HG03196 (cell line): ENCODE measurements at regions not wholly inside any gene's neighbourhood (a gene's known extent, or its start where the extent isn't known, plus 50 kb on each side); places are given as distances from the start of the nearest gene placed in this dataset.

Source experiments
- ATAC-seq: cut with Tn5 transposase; IDR thresholded peaks from one replicate; pipeline ENCODE4 v1.9.1; 2021; ENCODE audit not compliant: unreplicated experiment

DNA sequence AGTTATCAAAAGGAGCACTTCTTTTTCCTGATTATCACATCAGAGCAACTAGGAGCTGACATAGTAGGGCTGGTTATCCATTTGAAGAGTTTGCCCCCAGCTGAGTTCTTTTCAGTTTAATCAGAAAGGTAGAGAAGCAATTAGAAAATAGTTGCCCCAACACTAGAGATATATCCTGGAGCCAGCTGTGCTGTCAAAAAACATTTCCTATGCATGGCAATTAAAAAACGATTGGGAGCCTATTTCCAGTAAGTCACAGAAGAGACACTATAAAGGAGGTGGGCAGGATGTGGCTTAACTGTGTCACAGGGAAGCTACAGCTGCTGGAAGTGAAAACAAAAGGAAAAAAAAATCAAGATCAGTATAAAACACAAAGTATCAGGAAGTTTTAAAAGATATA, 155.7 kb upstream of the SLITRK1 start:
- ATAC-seq: no peak

DNA sequence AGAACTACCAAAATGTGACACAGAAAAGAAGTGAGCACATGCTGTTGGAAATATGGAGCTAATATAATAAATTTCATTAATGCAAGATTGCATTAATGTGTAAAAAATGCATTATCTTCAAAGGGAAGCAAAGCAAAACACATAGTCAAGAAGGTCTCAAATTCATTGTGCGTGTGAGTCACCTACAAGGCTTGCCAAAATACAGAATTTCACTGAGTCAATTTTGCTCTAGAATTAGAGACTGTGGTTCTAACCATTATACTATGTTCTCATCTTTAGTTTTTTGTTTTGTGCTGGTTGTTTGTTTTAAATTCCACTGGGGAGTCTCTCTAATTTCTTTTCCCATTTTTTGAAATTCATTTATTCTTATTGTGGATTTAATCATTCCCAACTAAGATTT, 149.8 kb upstream of the SLITRK1 start:
- ATAC-seq: no peak

DNA sequence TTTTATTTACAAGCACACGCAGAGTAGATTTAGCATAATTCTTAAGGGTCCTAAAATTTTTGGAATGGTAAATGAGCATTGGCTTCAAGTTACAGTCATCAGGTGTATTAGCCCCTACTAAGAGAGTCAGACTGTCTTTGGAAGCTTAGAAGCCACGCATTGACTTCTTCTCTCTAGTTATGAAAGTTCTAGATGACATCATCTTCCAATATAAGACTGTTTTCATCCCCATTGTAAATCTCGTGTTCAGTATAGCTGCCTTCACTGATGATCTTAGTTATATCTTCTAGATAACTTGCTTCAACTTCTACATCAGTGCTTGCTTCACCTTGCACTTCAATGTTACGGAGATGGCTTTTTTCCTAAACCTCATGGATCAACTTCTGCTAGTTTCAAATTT, 148.8 kb upstream of the SLITRK1 start:
- no peak for ATAC-seq

DNA sequence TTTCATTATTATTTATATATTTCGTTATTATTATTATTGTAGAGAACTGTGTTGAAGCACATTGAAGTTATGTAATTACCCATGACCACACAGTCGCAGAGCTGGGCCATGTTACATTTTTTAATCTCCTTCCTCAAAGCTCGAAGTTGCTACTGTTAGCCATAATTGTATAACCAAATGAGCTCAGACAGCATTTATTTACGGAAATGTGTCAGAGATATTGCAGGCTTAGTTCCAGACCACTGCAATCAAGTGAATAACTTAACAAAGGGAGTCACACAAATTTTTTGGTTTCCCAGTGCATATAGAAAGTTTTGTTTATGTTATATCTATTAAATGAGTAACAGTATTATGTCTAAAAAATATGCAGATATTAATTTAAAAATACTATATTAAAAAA, 147.1 kb upstream of the SLITRK1 start:
- ATAC-seq: no peak

DNA sequence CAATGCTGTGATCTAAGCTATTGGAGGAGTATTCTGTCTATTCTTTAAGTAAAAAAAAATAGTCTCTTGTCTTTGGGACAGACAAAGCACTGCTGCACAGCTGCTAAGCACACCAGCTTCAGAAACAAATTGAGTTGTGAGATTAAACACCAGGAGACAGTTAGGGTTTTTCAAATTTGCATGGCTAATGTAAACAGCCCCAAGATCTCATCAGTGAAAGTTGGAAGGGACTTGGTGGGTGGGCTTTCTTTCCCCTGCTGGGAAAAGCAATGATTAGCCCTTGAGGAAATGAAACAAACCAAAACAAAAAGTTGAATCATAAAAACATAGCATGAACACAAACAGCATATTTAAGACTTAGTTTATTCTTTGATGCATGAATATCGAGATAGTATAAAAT, 143.6 kb upstream of the SLITRK1 start:
- ATAC-seq: no peak

DNA sequence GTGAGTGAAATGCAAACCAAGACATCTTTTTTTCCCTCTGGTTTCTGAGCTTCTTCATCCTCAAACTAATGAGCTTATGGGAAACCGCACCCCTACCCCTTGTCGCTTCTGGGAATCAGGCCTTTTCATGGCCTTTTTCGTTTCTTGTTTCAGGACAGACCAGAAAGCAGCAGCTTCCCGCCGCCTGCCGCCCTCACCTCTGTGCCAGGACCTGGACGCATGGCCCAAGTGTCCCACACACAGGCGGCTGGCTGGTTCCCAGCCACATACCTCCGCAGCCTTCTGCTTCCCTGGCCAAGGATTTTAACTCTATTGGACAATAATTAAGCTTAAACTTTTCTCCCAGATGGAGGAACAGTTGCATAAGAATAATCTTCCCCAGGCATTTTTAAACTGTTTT, 114.1 kb upstream of the SLITRK1 start:
- no peak for ATAC-seq

DNA sequence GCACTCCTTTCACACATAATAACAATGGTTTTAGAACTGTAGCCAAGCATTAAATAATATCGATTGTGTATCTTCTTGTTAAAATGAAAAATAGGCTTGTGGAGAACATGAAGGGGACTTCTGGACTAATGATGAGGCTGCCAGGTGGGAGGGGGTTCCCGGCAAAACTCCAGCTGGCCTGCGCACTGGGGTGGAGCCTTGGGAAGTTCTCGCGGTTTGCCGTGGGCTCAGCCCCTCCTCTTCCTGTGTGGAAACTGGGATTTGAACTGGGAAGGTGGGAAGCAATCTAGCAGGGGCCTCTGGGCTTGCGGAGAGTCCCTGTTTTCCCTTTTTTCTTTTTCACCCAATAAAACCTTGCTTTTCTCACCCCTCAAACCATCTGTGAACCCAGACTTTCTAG, 113.7 kb upstream of the SLITRK1 start:
- ATAC-seq: no peak

DNA sequence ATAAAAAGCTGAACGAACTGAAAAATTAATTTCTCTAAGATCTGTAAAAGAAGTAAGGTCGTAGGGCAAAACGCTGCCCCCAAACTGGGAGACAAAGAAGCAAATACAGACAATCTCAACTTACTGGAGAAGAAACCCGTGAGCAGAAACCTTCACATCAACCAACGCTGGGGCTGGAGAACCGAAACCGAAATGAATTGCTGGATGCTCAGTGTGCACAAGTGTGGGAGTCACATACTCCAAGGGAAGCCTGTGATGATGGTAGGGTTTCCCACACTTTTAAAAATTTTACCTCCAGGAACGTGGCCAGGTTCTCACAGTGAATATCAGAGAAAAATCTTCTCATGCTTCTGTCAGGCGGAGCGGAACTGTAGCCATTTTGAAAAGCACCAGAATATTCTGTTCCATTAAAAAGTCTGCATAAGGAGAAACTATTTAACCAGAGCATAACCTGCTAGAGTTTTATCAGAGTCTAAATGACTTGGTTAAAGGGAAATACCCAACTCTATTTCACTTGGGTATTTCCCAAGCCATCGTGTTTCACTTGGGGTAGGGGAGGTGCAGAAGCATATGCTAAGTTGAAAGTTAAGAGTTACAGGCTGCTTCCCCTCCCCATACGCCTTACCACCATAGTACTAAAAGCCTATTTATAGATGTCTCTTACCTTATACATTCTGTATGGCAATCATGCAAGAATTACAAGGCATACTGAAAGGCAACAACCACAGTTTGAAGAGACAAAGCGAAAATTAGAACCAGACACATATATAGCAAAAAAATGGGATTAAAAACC, 110.5 kb upstream of the SLITRK1 start:
- no peak for ATAC-seq

DNA sequence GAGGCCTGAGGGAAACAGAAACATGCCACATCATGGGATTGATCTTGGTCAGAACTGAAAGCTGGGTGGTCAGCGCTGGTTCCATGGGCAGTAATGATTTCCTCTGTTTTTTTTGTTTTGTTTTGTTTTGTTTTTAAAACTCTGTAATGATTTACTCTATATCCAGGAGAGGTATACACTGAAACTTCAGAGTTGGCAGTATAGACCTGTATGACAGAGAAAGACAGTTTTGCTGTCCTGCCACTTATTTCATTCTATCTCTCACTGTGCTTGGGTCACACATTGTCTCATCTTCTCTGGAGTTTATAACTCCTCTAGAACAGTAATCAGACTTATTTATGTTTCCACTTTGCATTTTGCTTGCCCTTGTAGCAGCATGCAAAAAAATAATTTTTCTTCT, 105.1 kb upstream of the SLITRK1 start:
- no peak for ATAC-seq

DNA sequence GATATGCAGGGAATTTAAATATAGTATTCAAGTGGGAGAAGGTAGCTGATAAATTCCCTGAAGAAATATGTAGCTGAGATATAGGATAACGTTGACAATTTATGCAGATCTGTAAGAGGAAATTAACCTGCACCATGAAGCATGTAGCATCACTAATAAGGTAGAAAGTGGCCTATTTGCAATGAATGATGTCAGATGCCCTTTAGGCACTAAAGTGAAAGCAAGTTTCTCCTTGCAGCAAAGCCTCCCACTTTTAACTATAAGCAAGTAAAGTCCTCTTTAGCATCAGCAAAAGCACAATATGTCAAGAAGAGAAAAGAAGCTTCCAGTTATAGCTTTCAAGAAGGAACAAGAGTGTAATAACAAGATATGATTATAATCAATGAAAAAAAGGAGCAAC, 102.5 kb upstream of the SLITRK1 start:
- no peak for ATAC-seq

DNA sequence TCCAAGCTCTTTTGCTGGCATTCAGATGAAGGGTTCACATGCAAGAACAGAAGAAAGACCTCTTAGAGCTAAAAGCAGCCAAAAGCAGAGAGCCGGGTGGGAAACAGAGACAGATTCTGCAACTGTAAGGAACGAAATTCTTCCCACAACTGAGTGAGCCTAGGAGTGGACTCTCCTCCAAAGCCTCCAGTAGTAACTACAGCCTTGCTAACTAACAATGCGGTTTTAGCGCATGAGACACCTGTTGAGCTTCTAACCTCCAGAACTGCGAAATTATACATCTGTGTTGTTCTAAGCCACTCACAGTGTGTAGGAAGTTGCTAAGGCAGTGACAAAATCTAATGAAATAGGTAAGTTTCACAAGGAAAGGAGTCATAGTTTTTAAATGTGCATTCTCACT, 98.1 kb upstream of the SLITRK1 start:
- no peak for ATAC-seq

DNA sequence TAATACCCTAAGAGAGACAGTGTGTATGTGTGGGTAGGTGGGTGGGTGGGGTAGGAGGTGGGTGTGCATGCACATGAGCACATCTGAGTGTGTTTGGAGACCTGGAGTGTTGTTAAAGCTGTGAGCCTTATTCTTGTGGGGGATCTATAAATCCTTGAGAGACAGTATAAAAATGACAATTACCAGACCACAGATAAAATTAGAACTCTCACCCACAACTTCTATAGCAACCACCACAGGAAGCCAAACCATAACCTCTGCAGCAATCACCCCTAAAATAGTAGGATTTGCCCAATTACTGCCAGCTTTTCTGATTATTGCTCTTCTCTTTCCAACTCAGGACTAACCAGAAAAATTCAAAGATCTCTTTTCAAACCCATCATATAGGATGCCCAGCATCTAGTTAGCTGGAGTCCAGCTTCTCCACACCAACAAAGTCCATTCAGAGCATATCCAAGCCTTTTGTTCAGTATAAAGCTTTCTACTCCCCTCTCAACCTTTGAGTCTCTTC, 93.4 kb upstream of the SLITRK1 start:
- ATAC-seq: no peak

DNA sequence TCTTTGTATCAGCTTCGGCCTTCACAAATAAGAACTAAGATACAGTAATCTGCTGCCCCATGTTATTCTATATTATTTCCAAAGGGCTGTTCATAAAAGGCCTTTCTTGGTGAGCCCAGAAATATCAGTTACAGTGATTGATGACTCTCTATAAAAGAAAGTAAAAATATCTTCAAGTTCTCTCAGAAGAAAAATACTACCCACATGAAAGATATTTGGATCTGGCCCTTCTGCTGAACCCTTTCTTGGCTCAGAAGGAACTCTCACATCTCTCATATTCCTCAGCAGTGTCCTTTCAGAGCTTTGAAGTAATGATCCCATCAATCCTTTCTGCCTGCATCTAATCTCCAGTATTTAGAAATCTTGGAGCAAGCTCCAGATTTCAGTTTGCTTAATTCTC, 76.3 kb upstream of the SLITRK1 start:
- ATAC-seq: no peak

DNA sequence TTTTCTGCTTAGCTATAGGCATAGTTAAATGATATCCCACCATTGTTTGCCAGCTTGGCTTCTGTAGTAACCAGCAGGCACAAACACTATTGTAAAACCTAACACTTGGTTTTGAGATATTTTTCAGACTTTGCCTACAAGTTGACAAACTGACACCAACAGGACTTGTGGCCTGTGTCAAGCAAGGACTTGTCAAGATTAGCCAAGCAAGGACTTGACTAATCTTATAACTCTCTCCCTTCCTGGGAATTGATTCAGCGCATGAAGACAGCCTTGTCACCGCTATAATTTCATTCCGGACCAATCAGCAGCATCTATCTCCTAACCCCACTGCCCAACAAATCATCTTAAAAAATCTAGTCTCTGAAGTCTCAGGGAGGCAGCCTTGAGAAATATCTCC, 72.7 kb upstream of the SLITRK1 start:
- ATAC-seq: no peak

DNA sequence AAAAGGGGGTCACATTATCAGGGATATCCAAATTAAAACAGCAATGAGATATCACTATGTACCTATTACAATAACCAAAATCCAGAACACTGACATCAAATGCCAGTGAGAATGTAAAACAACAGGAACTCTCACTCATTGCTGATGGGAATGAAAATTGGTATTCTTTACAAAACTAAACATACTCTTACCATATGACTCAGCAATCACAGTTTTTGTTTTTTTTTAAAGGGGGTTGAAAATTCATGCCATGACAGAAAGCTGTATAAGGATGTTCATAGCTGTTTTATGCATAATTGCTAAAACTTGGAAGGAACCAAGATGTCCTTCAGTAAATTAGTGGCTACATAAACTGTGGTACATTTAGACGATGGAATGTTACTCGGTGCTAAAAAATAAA, 71.6 kb upstream of the SLITRK1 start:
- ATAC-seq: no peak

DNA sequence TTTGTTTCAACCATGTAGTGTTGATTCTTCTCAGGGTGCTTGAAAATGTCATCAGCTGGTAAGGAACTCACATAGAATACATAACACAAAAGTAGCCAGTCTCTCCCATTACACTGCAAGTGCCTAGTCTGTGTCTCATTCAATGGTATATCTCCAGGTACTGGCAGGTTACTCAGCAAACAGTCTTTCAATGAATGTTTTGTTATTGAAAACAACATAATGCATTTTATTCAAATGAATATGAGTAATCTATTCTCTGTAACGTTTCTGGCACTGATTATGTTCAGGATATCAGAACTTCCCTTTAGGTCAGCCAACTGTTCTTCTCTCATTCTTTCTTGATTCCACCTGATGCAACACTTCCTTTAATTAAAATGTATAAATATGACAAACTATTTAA, 68.0 kb upstream of the SLITRK1 start:
- no peak for ATAC-seq

DNA sequence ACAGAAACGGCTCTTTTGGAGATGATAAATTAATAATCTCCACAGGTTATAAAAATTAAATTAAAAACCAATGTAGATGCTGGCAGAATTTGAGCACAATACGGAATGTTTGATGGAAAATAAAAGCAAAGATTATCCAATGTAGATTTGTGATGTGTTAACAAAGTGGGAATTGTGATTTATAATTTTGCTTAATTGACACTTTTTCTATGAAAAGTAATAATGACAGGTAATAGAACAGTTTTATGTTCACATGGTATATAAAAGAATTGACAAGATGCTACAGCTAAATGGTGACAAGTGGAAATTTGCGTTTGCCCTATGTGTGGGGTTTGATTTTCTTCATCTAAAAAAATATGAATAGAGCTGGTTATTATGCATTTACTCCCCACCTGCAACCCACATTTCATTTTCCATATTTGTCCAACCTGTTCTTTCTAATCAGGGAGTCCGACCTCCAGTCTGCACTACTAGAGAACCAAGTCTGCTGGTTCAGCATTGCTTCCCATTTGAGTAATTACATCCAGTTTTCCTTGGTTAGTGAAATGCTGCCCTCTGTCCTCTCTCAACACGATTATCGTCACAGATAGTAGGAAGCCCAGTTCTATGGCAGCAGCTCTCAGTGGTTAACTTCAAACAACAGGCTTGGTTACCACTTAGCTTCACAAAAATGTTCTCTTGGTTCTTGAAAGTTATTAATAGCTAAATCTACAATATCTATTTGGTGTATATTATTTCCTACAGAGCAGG, 61.4 kb upstream of the SLITRK1 start:
- no peak for ATAC-seq

DNA sequence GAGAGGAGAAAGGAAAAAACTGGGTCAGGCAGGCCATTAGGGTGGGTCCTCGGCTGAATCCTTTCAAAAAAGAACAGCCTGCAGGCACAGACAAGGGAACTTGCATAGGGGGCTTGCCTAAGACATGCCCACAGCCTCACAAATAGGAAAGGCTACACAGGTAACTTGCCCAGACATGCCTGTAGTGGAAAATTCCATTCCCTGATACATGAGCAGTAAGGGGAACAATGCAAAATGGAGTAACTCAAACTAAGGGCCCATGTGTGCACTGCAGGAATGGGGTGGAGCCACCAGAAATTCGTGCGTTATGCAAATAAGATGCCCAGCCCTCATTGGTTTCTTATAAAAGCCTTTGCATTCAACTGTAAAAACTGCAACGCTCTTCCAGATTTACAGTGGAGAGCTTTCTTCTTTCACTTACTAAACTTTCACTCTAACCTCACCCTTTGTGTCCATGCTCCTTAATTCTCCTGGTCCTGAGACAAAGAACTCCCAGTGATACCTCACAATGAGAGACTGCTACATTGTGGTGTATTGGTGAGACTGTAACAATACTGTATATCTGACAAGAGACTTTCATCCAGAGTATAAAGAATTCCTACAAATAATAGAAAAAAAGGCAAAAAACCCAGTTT, 59.5 kb upstream of the SLITRK1 start:
- no peak for ATAC-seq

DNA sequence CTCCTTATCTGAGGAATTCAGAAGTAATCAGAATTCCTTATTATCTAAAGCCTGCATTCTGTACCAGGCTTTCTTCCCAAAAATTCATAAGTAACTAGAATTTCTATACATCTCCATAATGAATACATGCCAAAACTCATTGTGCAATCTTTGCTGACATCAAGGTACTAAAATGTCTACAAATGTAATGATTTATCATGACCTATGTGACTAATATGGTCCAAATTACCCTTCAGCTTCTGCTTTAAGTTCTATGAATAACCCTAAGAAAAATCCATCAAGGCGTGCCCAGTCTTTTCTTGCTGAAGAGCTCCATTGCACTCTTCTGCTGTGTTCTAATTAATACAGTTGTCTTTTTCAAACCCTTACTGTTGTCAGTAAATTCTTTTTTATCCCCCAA, 58.5 kb upstream of the SLITRK1 start:
- ATAC-seq: no peak

DNA sequence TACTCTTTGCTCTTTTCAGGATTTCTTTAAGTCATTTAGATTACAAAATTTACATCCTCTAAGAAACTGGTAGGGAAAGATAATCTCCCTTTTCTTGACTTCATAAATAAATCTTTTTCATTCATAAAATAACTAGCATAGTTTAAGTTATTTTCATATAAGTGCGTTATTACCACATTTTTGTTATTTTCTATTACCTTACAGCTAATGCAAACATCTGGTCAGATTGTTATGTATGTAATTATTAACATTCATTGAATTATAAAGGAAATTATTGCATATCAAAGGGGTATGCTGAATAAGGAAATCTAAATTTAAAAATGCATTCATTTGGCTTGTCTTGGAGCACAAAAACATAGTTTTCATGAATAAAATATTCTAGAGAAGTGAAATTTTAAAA, 55.3 kb upstream of the SLITRK1 start:
- no peak for ATAC-seq

DNA sequence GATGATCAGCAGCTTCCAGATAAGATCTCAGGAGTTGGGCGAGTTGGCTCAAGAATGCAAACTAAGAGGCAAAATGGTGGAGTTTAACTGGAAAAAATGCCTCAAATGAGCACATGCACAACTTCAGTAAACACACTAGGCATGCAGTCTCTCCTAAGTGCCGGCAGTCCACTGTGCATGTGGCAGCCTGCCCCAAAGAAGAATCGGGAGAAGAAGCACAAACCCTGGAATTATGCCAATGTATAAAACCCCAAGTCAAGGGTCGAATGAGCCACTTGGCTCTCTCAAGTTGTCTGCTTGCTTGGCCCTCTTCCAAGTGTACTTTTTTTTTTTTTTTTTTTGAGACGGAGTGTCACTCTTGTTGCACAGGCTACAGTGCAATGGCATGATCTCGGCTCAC, 53.3 kb upstream of the SLITRK1 start:
- ATAC-seq: no peak
